Ramos (cell line): ENCODE measurements at regions not wholly inside any gene's neighbourhood (a gene's known extent, or its start where the extent isn't known, plus 50 kb on each side); places are given as distances from the start of the nearest gene placed in this dataset.
"Not testable (repeated sequence)": the region's sequence is repeated elsewhere in the genome, so short reads cannot be mapped to it uniquely, and the experiment has no call there.

Experiments used
- in situ Hi-C: fragments of 300-500 bp; cut with MboI; formaldehyde crosslinking; loops from one replicate; pipeline ENCODE4 v1.14.3; 2022; ENCODE audit warnings: low sequenced_read_pairs; ENCODE audit not compliant: unreplicated experiment

DNA sequence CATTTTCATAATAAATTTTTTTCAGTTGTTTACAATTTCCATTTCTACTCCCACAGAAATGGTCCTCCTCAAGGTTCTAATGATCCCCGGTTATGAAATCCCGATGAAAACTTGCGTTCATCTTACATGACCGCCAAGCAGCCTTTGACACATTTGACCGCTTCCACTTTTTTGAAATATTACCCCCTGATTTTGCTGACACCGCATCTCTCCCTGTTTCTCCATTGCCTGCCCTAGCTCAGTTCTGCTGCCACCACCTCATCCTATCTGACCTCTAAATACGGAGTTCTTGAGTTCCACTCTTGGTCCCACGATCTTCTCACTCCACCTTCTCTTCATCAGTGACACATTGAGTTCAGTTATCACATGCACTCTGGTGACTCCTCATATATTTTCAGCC is 74.1 kb downstream of the SLC35B3 start:
- in situ Hi-C loops: no loop called here

DNA sequence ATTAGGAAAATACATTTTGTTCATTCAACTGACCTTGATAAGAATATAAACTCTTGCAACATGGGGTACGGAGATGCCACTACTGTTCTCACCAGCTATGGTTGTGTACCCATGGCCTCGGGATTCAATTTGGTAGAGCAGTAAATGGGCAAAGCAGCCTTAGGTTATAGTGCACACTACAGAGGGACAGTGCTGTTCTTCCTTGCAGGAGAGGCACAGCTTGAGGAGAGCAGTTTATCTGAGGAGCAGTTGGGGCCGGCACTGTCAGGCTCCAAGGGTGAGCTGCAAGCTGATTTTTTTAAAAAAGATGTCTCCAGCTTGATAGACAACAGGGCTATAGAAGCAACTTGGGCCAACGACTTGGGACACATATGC is 82.4 kb downstream of the SLC35B3 start:
- in situ Hi-C loops: no loop called here

DNA sequence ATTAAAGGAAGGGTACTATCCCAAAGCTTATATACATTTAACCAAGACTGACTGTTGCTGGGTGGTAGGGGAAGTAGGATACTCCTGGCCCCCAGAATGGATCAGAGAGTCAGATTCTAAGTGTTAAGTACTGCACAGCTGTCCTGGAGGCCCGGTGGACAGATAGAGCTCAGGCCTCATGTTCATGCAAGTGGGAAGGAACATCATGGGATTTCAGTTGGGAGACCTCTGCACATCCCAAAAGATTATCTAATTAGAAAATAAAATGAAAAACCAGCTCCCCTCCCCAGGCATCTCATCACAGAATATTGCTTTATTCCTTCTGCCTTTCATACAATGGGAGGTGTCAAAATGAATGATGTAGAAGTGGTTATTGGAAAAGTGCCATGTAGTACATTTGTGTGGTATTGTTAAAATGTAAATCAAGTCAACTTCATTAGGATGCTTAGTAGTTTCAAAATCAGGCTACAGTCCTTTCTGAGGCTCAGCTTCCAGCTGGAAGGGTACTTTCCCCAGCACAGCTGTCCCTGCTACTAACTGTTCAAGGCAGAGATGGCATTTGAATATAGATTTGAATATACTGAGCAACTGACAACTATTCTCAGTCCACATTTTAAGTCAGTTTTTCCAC is 82.9 kb downstream of the SLC35B3 start:
- in situ Hi-C loops: no loop called here

DNA sequence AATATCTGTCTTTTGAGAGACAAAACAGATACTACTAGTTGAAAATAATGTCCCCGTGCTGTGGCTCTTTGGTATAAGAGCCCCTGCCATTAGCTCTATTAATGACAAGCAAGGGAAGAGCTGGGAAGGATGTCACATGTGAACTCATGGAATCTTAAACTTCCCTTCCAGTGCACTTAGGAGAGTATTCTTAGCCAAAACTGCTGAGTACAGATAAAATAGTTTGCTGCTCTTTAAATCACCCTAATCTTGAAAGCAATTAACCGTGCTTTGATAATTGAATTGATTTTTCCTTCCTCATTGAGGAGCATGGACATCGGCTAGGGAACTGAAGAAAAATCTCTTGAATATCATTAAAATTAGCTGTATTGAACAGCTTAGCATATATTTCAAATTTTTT is 91.7 kb downstream of the SLC35B3 start:
- in situ Hi-C loops: no loop called here

DNA sequence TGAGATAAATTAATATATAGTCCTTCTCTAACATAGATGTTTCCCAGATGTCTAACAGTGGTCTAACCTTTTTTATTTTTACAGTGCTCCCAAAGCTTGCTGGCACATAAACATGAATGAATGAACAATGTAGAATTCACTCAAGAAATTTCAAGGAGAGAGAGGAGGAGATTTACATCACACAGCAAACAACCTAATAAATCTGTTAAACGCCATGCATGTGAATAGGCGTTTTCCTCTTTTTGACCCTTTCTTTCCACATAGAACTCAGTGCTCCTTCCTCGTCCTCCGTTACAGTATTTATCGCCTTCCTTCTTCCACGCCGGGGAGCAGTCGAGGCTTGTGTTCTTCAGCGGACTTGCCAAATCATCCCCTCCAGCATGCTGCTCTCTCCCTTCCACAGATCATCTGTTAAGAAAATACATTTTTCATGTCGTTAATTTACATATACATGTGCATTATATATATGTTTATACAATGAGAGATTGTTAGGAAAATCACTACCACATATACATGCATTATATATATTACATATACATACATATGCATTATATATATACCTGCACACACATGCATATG is 93.0 kb downstream of the SLC35B3 start:
- in situ Hi-C loops: no loop called here

DNA sequence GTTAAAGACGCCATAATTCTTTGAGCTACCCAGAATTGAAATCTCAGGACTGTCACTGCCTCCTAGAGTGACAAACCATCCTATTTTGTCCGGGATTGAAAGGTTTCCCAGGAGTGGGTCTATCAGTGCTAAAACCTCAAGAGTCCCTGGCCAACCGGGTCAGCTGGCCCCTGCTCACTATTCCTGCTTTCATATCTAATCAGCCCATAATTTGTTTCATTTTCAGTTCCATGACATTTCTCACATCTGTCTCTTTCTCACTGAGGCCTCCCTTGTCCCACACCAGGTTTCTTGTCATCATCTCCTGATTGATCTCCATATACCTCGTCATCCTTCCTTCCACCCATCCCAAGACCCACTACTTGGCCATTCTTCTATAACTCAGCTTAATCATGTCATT is 98.2 kb downstream of the SLC35B3 start:
- in situ Hi-C loops: no loop called here

DNA sequence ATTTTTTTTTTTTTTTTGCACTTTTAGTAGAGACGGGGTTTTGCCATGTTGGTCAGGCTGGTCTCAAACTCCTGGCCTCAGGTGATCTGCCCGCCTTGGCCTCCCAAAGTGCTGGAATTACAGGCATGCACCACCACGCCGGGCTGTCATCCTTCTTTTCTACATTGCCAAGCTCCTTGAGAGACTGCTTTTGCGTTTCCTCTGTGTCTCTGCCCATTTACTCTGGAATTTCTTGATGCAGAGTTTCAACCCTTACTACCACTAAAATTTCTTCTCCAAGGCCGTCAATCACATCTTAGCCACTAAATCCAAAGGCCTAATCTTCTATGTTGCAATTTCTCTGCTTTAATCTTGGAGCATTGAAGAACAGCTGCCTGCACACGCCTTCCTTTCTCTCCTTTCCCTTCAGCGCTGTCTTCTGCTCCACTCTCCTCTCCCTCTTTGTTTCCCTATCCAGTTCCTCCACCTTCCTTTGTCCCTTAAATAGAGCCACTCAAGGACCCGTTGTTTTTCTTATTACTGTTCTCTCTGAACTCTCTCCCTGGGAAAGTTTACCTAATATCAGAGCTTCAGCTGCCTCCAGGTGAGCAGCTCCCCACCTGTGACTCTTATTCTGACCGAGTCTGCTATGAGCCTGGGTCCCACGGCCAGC is 98.8 kb downstream of the SLC35B3 start:
- in situ Hi-C loops: no loop called here

DNA sequence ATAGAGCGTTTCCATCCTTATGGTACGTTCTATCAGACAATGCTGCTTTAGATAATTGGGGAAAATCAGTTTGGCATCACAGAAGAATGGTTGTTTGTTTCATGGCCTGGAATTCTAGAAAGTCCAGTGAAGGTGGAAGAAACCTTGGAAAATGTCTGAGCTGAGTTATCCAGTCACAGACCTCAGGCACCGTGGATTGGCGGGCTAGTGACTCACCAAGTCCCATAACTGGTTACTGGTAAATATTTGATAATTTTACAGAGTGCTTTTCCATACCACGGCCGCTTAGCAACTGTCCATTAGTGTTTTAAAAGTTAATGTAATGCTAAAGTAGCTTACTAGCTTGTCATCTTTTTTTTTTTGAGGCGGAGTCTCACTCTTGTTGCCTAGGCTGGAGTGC is 99.4 kb downstream of the SLC35B3 start:
- in situ Hi-C loops: no loop called here

DNA sequence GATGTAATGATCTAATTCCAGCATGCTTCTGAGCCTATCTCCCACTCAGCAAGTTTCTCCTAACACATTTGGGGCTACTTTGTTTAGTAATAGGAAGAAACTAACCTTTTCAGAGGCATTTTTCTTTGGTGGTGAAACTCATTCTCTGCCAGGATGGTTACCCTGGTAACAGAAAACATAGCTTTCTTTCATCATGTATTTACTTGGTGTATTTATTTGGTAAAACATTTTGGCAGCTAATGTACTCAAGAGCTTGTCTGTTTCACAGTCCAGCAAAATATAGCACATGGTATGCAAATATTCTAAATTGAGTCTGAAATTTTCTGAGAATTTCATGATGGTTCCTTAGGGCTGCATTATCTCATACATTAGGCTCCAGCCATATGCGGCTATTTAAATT is 100.0 kb downstream of the SLC35B3 start:
- in situ Hi-C loops: no loop called here

DNA sequence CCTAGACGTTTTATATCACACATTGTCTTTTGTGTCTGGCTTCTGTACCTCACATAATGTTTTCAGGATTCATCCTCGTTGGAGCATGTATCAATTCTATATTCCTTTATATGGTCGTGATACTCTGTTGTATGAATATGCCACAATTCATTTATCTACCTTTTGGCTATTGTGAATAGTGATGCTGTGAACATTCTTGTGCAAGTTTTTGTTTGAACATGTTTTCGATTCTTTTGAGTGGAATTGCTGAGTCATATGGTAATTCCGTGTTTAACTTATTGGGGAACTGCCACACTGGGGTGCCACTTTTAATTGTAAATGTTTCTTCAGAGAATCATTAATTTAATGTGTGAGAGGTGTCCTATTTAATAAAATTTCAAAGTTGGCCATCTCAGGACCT is 101.2 kb downstream of the SLC35B3 start:
- in situ Hi-C loops: no loop called here

DNA sequence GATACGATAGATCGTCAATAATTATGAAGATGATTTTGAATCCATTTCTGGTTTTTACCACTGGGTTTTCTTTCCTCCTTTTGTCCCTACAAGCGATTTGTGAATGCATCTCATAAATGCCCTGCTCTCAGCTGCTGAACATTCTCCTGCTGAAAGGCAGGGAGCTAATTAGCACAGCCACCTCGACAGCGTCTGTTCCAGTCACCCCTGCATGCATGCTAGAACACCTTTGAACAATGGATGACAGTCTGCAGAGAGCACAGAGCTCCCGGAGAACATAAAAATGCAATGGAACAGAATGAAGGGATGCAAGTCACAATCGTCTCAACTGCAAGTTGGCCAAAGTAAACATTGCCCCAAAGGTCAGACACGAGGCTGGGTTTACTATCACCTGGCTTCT is 105.8 kb downstream of the SLC35B3 start:
- in situ Hi-C loops: no loop called here

DNA sequence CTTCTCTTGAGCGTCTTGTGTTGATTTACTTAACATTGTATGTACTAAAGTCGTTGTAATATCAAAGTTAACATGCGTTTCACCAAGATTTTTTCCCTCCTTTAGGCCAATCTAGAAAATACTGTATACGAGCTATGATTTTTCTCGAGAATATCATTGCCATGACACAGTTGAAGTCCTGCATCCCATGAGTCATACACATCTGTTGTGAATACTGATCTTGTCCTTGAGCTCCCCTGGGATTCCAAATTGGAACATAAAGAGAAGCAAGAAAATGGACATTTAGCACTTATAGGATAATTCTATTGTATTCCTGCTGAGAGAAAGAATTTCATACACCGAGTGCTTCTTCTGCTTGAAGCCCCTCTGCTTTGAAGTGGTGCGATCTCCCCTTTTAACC is 109.6 kb downstream of the SLC35B3 start:
- in situ Hi-C loops: no loop called here

DNA sequence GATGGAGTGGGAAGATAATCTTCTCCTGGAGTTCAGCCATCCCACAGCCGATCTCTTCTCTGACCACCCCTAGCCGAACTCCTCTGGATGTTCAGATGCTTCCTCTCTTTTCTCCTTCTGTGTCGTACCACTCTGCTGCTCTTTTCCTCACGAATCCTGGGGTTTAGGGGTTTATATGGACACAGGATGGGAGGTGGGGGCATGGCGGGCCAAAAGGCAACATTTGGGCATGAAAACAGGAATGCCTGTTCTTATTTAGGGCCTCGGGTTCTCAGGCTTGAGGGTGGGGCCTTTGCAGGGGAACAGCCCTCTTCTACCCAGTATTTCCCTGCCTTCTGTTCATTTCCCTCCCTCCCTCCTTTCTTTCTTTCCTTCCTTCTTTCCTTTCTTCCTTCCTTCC is 112.7 kb downstream of the SLC35B3 start:
- in situ Hi-C loops: no loop called here

DNA sequence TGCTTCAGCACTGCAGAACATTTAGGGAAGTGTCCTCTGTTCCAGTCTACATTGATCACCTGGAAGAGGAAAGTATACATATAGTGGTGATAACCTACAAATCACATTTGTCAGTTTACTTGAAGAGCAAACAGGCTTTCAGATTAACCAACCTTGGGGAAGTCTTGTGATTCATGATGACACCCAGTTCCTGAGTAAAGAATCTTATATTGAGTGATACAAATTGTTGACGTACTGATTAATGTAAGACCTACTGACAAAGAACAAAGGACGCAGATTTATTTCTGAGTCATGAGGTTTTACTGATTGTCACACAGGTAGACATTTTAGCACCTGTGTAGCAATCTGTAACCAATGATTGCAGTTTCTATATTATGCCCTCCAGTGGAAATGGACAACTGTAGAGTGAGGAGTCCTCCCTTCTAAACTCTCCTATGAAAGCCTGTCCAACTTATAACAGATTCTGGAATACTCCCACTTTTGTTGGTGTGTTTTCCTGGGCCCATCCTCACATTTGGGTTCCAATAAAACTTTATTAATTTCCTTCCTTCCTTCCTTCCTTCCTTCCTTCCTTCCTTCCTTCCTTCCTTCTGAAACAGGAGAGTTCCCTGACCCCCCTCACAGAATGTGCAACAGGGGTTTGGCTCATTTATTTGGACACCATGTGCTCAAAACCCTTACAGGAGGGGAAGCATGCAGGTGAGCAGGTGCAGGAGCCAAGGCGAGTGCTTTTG is 113.5 kb downstream of the SLC35B3 start:
- in situ Hi-C loops: no loop called here

DNA sequence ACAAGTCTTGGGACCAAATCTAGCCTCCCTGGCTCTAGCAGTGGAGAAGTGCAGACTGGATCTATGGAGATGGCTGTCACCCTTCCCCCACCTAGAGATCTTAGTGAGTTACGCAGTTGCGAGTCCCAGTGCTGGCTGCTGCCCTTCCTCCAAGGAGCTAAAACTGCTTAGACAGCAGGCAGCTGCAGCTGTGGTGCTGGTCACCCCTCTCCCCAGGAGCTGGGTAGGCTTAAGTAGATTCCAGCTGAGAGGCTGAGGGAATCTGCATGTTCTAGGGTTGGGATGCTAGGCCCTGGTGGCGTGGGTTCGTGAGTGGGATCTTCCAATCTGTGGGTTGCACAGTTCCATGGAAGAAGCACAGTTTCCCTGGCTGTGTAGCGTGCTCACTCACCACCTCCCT is 120.2 kb downstream of the SLC35B3 start:
- in situ Hi-C loops: no loop called here

DNA sequence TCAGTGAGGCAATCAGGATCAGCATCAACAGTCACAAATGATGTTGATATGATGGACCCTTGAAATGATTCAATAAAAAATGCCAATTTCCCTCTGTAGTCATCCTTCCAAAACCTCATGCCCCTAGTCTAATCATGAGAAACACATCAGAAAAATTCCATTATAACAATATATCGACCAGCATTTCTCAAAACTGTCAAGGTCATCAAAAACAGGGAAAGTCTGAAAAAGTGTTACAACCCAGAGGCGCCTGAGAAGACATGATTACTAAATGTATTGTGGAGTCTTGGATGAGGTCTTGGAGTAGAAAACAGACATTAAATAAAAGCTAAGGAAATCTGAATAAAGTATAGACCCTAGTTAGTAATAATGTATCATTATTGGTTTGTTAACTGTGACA is 133.8 kb downstream of the SLC35B3 start:
- in situ Hi-C loops: no loop called here

DNA sequence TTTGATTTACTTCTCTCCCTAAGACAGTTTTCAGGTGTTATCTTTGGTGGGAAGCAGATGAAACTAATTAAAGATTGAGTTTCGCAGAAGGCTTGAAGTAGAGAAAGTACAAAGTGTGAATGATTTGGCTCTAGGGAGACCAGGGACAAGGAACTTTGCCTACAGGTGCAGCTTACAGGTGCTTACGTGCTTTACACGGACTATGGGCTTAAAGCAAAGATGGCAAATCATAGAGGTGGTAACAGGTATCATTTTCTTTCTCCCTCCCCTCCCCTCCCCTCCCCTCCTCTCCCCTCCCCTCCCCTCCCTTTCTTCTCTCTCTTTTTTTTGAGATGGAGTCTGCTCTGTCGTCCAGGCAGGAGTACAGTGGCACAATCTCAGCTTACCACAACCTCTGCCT is 136.3 kb downstream of the SLC35B3 start:
- in situ Hi-C loops: no loop called here

DNA sequence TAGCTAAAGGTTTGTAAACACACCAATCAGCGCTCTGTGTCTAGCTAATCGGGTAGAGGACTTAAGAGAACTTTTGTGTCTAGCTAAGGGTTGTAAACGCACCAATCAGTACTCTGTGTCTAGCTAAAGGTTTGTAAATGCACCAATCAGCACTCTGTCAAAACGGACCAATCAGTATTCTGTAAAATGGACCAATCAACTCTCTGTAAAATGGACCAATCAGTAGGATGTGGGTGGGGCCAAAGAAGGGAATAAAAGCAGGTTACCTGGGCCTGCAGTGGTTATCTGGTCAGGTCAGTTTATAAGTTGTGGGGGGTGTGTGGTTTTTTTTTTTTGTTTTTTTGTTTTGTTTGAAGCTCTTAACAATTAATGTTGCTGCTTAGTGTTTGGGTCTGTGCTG is 152.4 kb downstream of the SLC35B3 start:
- in situ Hi-C loops: not testable (repeated sequence)

DNA sequence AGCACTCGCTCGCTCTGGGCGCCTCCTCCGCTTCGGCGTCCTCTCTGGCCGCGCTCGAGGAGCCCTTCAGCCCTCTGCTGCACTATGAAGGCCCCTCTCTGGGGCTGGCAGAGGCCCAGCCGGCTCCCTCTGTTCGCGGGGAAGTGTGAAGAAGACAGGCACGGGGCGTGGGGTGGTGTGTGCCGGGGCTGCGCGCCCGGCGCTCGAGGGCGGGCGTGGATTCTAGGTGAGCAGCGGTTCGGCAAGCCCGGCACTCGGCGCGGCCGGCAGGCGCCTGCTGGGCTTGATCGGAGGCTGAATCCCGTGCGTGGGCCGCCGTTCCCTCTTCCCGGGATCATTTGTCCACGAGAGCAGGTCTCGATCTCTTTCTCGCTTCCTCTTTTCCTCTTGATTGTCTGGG is 153.0 kb downstream of the SLC35B3 start:
- in situ Hi-C loops: no loop called here

DNA sequence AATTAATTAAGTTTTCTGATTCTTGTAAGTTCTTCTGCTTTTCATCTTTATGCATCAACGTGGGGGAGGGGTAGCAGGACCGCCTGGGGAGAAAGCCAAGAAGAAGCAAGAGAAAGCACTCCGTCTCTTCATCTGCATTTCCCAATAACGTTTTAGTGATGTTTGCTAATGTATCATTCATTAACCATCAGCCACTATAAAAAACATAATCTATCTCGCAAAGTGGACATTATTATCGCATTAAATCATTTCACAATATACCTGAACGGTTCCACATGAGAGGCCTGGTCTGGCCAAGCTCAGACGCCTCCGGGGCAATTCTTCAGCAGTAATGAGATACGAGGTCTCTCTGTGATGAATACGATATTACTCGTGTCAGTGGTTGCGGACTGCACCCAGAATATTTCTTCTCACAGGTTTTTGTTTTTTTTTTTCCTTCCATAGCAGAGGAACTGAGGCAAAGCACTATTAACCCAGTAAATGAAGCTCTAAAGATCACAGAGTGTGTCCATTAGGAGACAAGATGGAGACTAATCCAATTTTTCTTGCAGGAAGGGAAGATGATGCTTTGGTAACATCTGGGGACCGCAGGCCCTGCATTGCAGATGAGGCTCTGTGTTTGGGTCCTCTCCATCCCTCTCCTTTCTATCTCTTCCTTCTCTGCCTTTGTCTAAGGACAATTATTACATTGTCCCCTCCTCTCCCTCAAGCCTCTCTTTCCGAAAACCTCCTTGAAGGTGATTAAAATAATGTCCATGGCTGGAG is 156.1 kb downstream of the SLC35B3 start:
- in situ Hi-C loops: no loop called here

DNA sequence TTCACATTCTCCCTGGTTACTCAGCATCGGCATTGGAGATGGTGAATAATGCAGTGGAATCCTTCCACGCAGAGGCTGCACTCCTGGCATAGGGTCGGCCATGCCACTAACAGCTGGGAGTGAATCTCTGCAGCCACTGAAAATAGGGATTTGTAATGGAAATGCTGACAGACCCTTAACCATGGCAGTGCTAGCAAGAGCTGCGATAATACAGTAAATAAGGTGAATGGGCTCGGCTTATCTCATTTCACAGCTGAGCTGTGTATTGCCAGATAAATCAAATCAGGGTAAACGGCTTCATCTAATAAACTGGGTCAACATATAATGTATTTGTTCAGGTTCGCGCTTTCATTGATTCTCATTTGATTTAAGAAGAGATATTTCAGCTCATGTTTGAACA is 156.8 kb downstream of the SLC35B3 start:
- in situ Hi-C loops: no loop called here
